ENCODE measurements at regions not wholly inside any gene's neighbourhood (a gene's known extent, or its start where the extent isn't known, plus 50 kb on each side); places are given as distances from the start of the nearest gene placed in this dataset.

GRCh38 chr2:228902176-228902575, 368.9 kb downstream of the PID1 start:
- no peaks in the 10 kb centered on the region for H3K9me3 Mint-ChIP-seq (ENCODE audit: unreplicated experiment)
- TF ChIP-seq CTCF (IDR thresholded peaks at IDR 0.05; ENCODE audit: partially characterized antibody, unreplicated experiment) = no peak
- DNase-seq = no peak
- no peak overlapping the region for H3K4me3 Mint-ChIP-seq (ENCODE audit: unreplicated experiment)
- H3K27me3 Mint-ChIP-seq (ENCODE audit: unreplicated experiment) = no peaks in the 10 kb centered on the region
- H3K4me1 Mint-ChIP-seq (ENCODE audit: low read depth, unreplicated experiment) = no peaks in the 10 kb centered on the region
- H3K27ac Mint-ChIP-seq (ENCODE audit: unreplicated experiment) = no peak overlapping the region
- no peaks in the 10 kb centered on the region for H3K36me3 Mint-ChIP-seq (ENCODE audit: unreplicated experiment)

- no peaks in the 10 kb centered on the region for H3K4me1 Mint-ChIP-seq (ENCODE audit: low read depth, unreplicated experiment)
- no peak overlapping the region for H3K27ac Mint-ChIP-seq (ENCODE audit: unreplicated experiment)
- H3K27me3 Mint-ChIP-seq (ENCODE audit: unreplicated experiment) = no peaks in the 10 kb centered on the region
- TF ChIP-seq CTCF (IDR thresholded peaks at IDR 0.05; ENCODE audit: partially characterized antibody, unreplicated experiment) = no peak
- no peaks in the 10 kb centered on the region for H3K36me3 Mint-ChIP-seq (ENCODE audit: unreplicated experiment)
- no peak overlapping the region for H3K4me3 Mint-ChIP-seq (ENCODE audit: unreplicated experiment)
- no peak for DNase-seq
- no peaks in the 10 kb centered on the region for H3K9me3 Mint-ChIP-seq (ENCODE audit: unreplicated experiment)
Measured at GRCh38 chr2:228901531-228901930, 369.6 kb downstream of the PID1 start.

- H3K9me3 Mint-ChIP-seq (ENCODE audit: unreplicated experiment) = no peaks in the 10 kb centered on the region
- peaks cover 1% of the 10 kb centered on the region for H3K4me1 Mint-ChIP-seq (ENCODE audit: low read depth, unreplicated experiment)
- no peak for DNase-seq
- TF ChIP-seq CTCF (IDR thresholded peaks at IDR 0.05; ENCODE audit: partially characterized antibody, unreplicated experiment) = no peak
- peaks cover 4% of the 10 kb centered on the region for H3K36me3 Mint-ChIP-seq (ENCODE audit: unreplicated experiment)
- no peaks in the 10 kb centered on the region for H3K27me3 Mint-ChIP-seq (ENCODE audit: unreplicated experiment)
- no peak overlapping the region for H3K4me3 Mint-ChIP-seq (ENCODE audit: unreplicated experiment)
- H3K27ac Mint-ChIP-seq (ENCODE audit: unreplicated experiment) = no peak overlapping the region
Measured at GRCh38 chr2:228878138-228878537, 392.9 kb downstream of the PID1 start.

GRCh38 chr2:228876276-228876675, 394.8 kb downstream of the PID1 start:
- no peak for DNase-seq
- Mint-ChIP-seq H3K9me3 (ENCODE audit: unreplicated experiment) (no peaks in the 10 kb centered on the region), H3K27ac (ENCODE audit: unreplicated experiment) (no peak overlapping the region), H3K27me3 (ENCODE audit: unreplicated experiment) (peaks cover 2% of the 10 kb centered on the region), H3K4me3 (ENCODE audit: unreplicated experiment) (no peak overlapping the region), H3K4me1 (ENCODE audit: low read depth, unreplicated experiment) (peaks cover 1% of the 10 kb centered on the region), H3K36me3 (ENCODE audit: unreplicated experiment) (peaks cover 4% of the 10 kb centered on the region)
- TF ChIP-seq CTCF (IDR thresholded peaks at IDR 0.05; ENCODE audit: partially characterized antibody, unreplicated experiment) = no peak

GRCh38 chr2:228875152-228875900, 395.8 kb downstream of the PID1 start:
- TF ChIP-seq CTCF (IDR thresholded peaks at IDR 0.05; ENCODE audit: partially characterized antibody, unreplicated experiment) = no peak
- no peak for DNase-seq
- Mint-ChIP-seq H3K27ac (ENCODE audit: unreplicated experiment) (no peak overlapping the region), H3K4me3 (ENCODE audit: unreplicated experiment) (no peak overlapping the region), H3K4me1 (ENCODE audit: low read depth, unreplicated experiment) (no peaks in the 10 kb centered on the region), H3K9me3 (ENCODE audit: unreplicated experiment) (no peaks in the 10 kb centered on the region), H3K27me3 (ENCODE audit: unreplicated experiment) (peaks cover 2% of the 10 kb centered on the region), H3K36me3 (ENCODE audit: unreplicated experiment) (peaks cover 4% of the 10 kb centered on the region)
